Ascending aorta (tissue), 2 donors: ENCODE measurements at regions not wholly inside any gene's neighbourhood (a gene's known extent, or its start where the extent isn't known, plus 50 kb on each side); places are given as distances from the start of the nearest gene placed in this dataset.

Experiments used
- DNase-seq, 2 donors: peaks; one replicate each; pipeline ENCODE4 v3.0.0-alpha.2; 2019; ENCODE audit warnings: low spot score in 2 of 2
- H3K27ac ChIP-seq, 2 donors: fragments of 200-600 bp; sonication (generic); one replicate each; pipeline ENCODE4 v1.5.1; 2016 to 2017; ENCODE audit warnings: mild to moderate bottlenecking in 1 of 2
- H3K27me3 ChIP-seq: fragments of 200-600 bp; sonication (generic); one replicate; pipeline ENCODE4 v1.5.1; 2017
- H3K36me3 ChIP-seq, 2 donors: fragments of 200-600 bp; sonication (generic); one replicate each; pipeline ENCODE4 v1.5.1; 2016
- H3K4me1 ChIP-seq, 2 donors: fragments of 200-600 bp; sonication (generic); one replicate each; pipeline ENCODE4 v1.5.1; 2016 to 2017; ENCODE audit warnings: mild to moderate bottlenecking in 1 of 2
- H3K4me3 ChIP-seq, 2 donors: fragments of 200-600 bp; sonication (generic); one replicate each; pipeline ENCODE4 v1.5.1; 2016 to 2017; ENCODE audit warnings: mild to moderate bottlenecking in 1 of 2
- H3K9me3 ChIP-seq, 2 donors: fragments of 200-600 bp; sonication (generic); one replicate each; pipeline ENCODE4 v1.5.1; 2016
- CTCF ChIP-seq, 3 experiments: fragments of 200-600 bp in 2 of 3; fragments of 450-650 bp in 1 of 3; sonication (generic) in 2 of 3; IDR thresholded peaks; one replicate each; pipeline ENCODE4 v1.5.1; 2016 to 2019; ENCODE audit warnings: antibody characterized with exemption in 3 of 3, mild to moderate bottlenecking in 1 of 3, moderate library complexity in 1 of 3
- intact Hi-C: fragments of 100-400 bp; cut with DNase I; formaldehyde crosslinking; loops from one replicate; pipeline ENCODE4 v1.15.1; 2023

- H3K4me1 ChIP-seq: peaks cover 0 to 16% of the 10 kb centered on the region in 2 donors
- no peaks in the 10 kb centered on the region for H3K9me3 ChIP-seq
- intact Hi-C loops: loop anchor here (10.0 kb wide), 2 partner anchors 175 to 545 kb away; partner anchors contain the start of gene FBXO31
- no peaks in the 10 kb centered on the region for H3K27me3 ChIP-seq
- no peak overlapping the region for H3K4me3 ChIP-seq
- no peak overlapping the region for H3K27ac ChIP-seq
- DNase-seq: no peak
- no peak for TF ChIP-seq CTCF (IDR thresholded peaks at IDR 0.05)
- H3K36me3 ChIP-seq: no peaks in the 10 kb centered on the region
These were observed 107.2 kb downstream of the C16orf95 start for GRCh38 chr16:87209808-87210512.

- intact Hi-C loops: no loop called here
- Histone ChIP-seq H3K9me3 (no peaks in the 10 kb centered on the region), H3K27me3 (no peaks in the 10 kb centered on the region), H3K4me1 (peaks cover 0 to 16% of the 10 kb centered on the region in 2 donors), H3K27ac (no peak overlapping the region), H3K4me3 (no peak overlapping the region), H3K36me3 (no peaks in the 10 kb centered on the region)
- DNase-seq: no peak
- TF ChIP-seq CTCF (IDR thresholded peaks at IDR 0.05): no peak
These were observed 106.3 kb downstream of the C16orf95 start for GRCh38 chr16:87210894-87211293.

DNA sequence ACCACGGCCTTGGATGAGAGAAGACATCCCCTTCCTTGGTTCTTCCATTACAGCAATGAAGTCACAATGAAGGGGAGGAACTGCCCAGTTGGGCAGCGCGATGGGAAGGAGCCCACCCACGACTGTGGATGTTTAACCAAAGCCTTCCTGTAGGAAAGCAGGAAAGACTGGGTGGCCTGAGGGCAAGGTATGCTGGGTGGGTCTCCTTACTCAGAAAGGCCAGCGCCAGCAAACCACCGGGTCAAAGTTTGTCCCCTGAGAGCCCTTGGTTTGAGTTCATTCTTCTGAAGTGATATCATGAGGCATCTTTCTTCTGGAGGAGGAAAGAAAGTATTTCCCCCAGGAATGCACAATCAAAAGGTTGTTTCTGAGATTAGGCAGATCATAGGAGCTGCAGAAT lies 105.2 kb downstream of the C16orf95 start:
- no peak for DNase-seq
- no peaks in the 10 kb centered on the region for H3K27me3 ChIP-seq
- TF ChIP-seq CTCF (IDR thresholded peaks at IDR 0.05): no peak

GRCh38 chr16:87213536-87213935 lies 103.7 kb downstream of the C16orf95 start:
- no peaks in the 10 kb centered on the region for H3K36me3 ChIP-seq
- TF ChIP-seq CTCF (IDR thresholded peaks at IDR 0.05): no peak
- intact Hi-C loops: no loop called here
- H3K27ac ChIP-seq: no peak overlapping the region
- no peaks in the 10 kb centered on the region for H3K9me3 ChIP-seq
- H3K4me1 ChIP-seq: peaks cover 0 to 5% of the 10 kb centered on the region in 2 donors
- DNase-seq: no peak
- no peaks in the 10 kb centered on the region for H3K27me3 ChIP-seq
- no peak overlapping the region for H3K4me3 ChIP-seq

More for the DNA sequence above, 105.2 kb downstream of the C16orf95 start:
- intact Hi-C loops: no loop called here
- no peaks in the 10 kb centered on the region for H3K9me3 ChIP-seq
- H3K36me3 ChIP-seq: no peaks in the 10 kb centered on the region
- no peak overlapping the region for H3K27ac ChIP-seq
- H3K4me3 ChIP-seq: no peak overlapping the region
- peaks cover 0 to 14% of the 10 kb centered on the region in 2 donors for H3K4me1 ChIP-seq

GRCh38 chr16:87216148-87216840 lies 100.9 kb downstream of the C16orf95 start:
- H3K4me1 ChIP-seq: peaks cover 0 to 2% of the 10 kb centered on the region in 2 donors
- DNase-seq: no peak
- H3K27ac ChIP-seq: peak overlapping the region; percentile 27 to 78
- no peak for TF ChIP-seq CTCF (IDR thresholded peaks at IDR 0.05)
- H3K27me3 ChIP-seq: no peaks in the 10 kb centered on the region
- intact Hi-C loops: no loop called here
- no peaks in the 10 kb centered on the region for H3K36me3 ChIP-seq
- peak overlapping the region in 1 of 2 donors; percentile 54 for H3K4me3 ChIP-seq
- no peaks in the 10 kb centered on the region for H3K9me3 ChIP-seq
